PC-3 (cell line): ENCODE measurements at regions not wholly inside any gene's neighbourhood (a gene's known extent, or its start where the extent isn't known, plus 50 kb on each side); places are given as distances from the start of the nearest gene placed in this dataset.

Source experiments
- CTCF ChIP-seq: fragments of 300-600 bp; sonication (generic); conservative IDR thresholded peaks from 2 replicates; pipeline ENCODE4 v1.5.1; 2017; ENCODE audit warnings: antibody characterized with exemption, low read depth, mild to moderate bottlenecking, low read length
- EZH2 ChIP-seq: fragments of 300-600 bp; sonication (generic); IDR thresholded peaks from one replicate; pipeline ENCODE4 v1.6.1; 2017; ENCODE audit warnings: antibody characterized with exemption, mild to moderate bottlenecking, low read length; ENCODE audit not compliant: unreplicated experiment
- EZH2phosphoT487 ChIP-seq: fragments of 300-600 bp; sonication (generic); IDR thresholded peaks from 2 replicates; pipeline ENCODE4 v1.6.1; 2018; ENCODE audit warnings: mild to moderate bottlenecking, antibody characterized with exemption, low read length, borderline replicate concordance

DNA sequence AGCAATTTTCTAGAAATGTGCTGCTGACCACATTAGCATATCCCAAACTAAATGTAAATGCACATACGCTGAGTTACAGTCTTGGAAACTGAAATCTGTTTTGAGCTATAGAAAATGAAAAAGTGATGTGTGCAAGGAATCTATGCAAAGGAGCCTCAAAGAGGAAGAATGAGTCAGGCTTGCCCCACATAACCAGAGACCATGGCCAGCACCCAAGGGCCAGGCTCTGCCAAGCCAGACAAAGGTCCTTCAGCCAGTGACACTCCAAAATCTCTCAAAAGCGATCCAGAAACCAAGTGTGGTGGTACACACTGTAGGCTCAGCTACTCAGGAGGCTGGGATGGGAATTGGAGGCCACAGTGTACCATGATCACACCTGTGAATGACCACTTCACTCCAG, 195.2 kb downstream of the TOMM20 start:
- no peak for TF ChIP-seq CTCF
- TF ChIP-seq EZH2phosphoT487, result no peak
- TF ChIP-seq EZH2, result no peak
